ENCODE measurements at regions not wholly inside any gene's neighbourhood (a gene's known extent, or its start where the extent isn't known, plus 50 kb on each side); places are given as distances from the start of the nearest gene placed in this dataset.
A peak's percentile ranks its signal among the peaks of the same experiment; 100 is the strongest.

- ATAC-seq: no peak
- no peak overlapping the region for H3K27ac Mint-ChIP-seq
- no peak for DNase-seq
- H3K27me3 Mint-ChIP-seq: no peaks in the 10 kb centered on the region
- H3K4me3 Mint-ChIP-seq: no peak overlapping the region
- H3K36me3 Mint-ChIP-seq (ENCODE audit: low read depth): no peaks in the 10 kb centered on the region
- H3K4me1 Mint-ChIP-seq: no peaks in the 10 kb centered on the region
- no peaks in the 10 kb centered on the region for H3K9me3 ChIP-seq (ENCODE audit: control insufficient read depth, low read length, poor library complexity, severe bottlenecking)
Measured at GRCh38 chrX:69094977-69095669, 70.1 kb downstream of the PJA1 start.

GRCh38 chrX:69093960-69094871 lies 71.0 kb downstream of the PJA1 start:
- no peaks in the 10 kb centered on the region for H3K4me1 Mint-ChIP-seq
- no peak overlapping the region for H3K4me3 Mint-ChIP-seq
- H3K27me3 Mint-ChIP-seq: no peaks in the 10 kb centered on the region
- ATAC-seq (peak; percentile 54), DNase-seq (peak in 1 of 3 donors; percentile 4)
- H3K27ac Mint-ChIP-seq: no peak overlapping the region
- H3K9me3 ChIP-seq (ENCODE audit: control insufficient read depth, low read length, poor library complexity, severe bottlenecking): no peaks in the 10 kb centered on the region
- H3K36me3 Mint-ChIP-seq (ENCODE audit: low read depth): no peaks in the 10 kb centered on the region

GRCh38 chrX:69090022-69090421 lies 75.2 kb downstream of the PJA1 start:
- Mint-ChIP-seq H3K27ac (no peak overlapping the region), H3K4me1 (no peaks in the 10 kb centered on the region), H3K36me3 (ENCODE audit: low read depth) (peaks cover 3% of the 10 kb centered on the region), H3K4me3 (no peak overlapping the region), H3K27me3 (no peaks in the 10 kb centered on the region)
- ATAC-seq (no peak), DNase-seq (no peak)
- no peaks in the 10 kb centered on the region for H3K9me3 ChIP-seq (ENCODE audit: control insufficient read depth, low read length, poor library complexity, severe bottlenecking)

- Mint-ChIP-seq H3K27me3 (no peaks in the 10 kb centered on the region), H3K4me3 (no peak overlapping the region), H3K27ac (no peak overlapping the region), H3K4me1 (no peaks in the 10 kb centered on the region), H3K36me3 (ENCODE audit: low read depth) (peaks cover 3% of the 10 kb centered on the region)
- no peaks in the 10 kb centered on the region for H3K9me3 ChIP-seq (ENCODE audit: control insufficient read depth, low read length, poor library complexity, severe bottlenecking)
- ATAC-seq (no peak), DNase-seq (no peak)
Measured at GRCh38 chrX:69089203-69089602, 76.0 kb downstream of the PJA1 start.

- H3K9me3 ChIP-seq (ENCODE audit: control insufficient read depth, low read length, poor library complexity, severe bottlenecking): no peaks in the 10 kb centered on the region
- Mint-ChIP-seq H3K4me1 (no peaks in the 10 kb centered on the region), H3K36me3 (ENCODE audit: low read depth) (peaks cover 3% of the 10 kb centered on the region), H3K27ac (no peak overlapping the region), H3K4me3 (no peak overlapping the region), H3K27me3 (no peaks in the 10 kb centered on the region)
- DNase-seq (no peak), ATAC-seq (no peak)
Measured at GRCh38 chrX:69088171-69088938, 76.9 kb downstream of the PJA1 start.

- H3K27ac Mint-ChIP-seq: peak overlapping the region; percentile 37
Measured at GRCh38 chrX:69085826-69086225, 79.4 kb downstream of the PJA1 start.

GRCh38 chrX:69085151-69085550 lies 80.1 kb downstream of the PJA1 start:
- ATAC-seq (no peak), DNase-seq (no peak)
- H3K9me3 ChIP-seq (ENCODE audit: control insufficient read depth, low read length, poor library complexity, severe bottlenecking): no peaks in the 10 kb centered on the region
- Mint-ChIP-seq H3K27ac (no peak overlapping the region), H3K4me1 (no peaks in the 10 kb centered on the region), H3K27me3 (no peaks in the 10 kb centered on the region), H3K4me3 (no peak overlapping the region), H3K36me3 (ENCODE audit: low read depth) (peaks cover 3% of the 10 kb centered on the region)

More at GRCh38 chrX:69085826-69086225, 79.4 kb downstream of the PJA1 start:
- H3K4me3 Mint-ChIP-seq: no peak overlapping the region
- no peaks in the 10 kb centered on the region for H3K9me3 ChIP-seq (ENCODE audit: control insufficient read depth, low read length, poor library complexity, severe bottlenecking)
- H3K36me3 Mint-ChIP-seq (ENCODE audit: low read depth): peaks cover 3% of the 10 kb centered on the region
- DNase-seq (no peak), ATAC-seq (no peak)
- H3K27me3 Mint-ChIP-seq: no peaks in the 10 kb centered on the region
- no peaks in the 10 kb centered on the region for H3K4me1 Mint-ChIP-seq

GRCh38 chrX:69083801-69084200 lies 81.5 kb downstream of the PJA1 start:
- H3K9me3 ChIP-seq (ENCODE audit: control insufficient read depth, low read length, poor library complexity, severe bottlenecking): no peaks in the 10 kb centered on the region
- no peak overlapping the region for H3K4me3 Mint-ChIP-seq
- no peak overlapping the region for H3K27ac Mint-ChIP-seq
- ATAC-seq (no peak), DNase-seq (no peak)
- H3K27me3 Mint-ChIP-seq: no peaks in the 10 kb centered on the region
- no peaks in the 10 kb centered on the region for H3K4me1 Mint-ChIP-seq
- H3K36me3 Mint-ChIP-seq (ENCODE audit: low read depth): peaks cover 3% of the 10 kb centered on the region

GRCh38 chrX:69083361-69083760 lies 81.9 kb downstream of the PJA1 start:
- Mint-ChIP-seq H3K4me1 (no peaks in the 10 kb centered on the region), H3K36me3 (ENCODE audit: low read depth) (peaks cover 3% of the 10 kb centered on the region), H3K4me3 (no peak overlapping the region), H3K27me3 (no peaks in the 10 kb centered on the region), H3K27ac (no peak overlapping the region)
- no peaks in the 10 kb centered on the region for H3K9me3 ChIP-seq (ENCODE audit: control insufficient read depth, low read length, poor library complexity, severe bottlenecking)
- no peak for ATAC-seq
- DNase-seq: no peak

GRCh38 chrX:69082753-69083150 lies 82.5 kb downstream of the PJA1 start:
- ATAC-seq (no peak), DNase-seq (no peak)
- Mint-ChIP-seq H3K4me3 (no peak overlapping the region), H3K27me3 (no peaks in the 10 kb centered on the region), H3K27ac (no peak overlapping the region), H3K36me3 (ENCODE audit: low read depth) (peaks cover 3% of the 10 kb centered on the region), H3K4me1 (no peaks in the 10 kb centered on the region)
- no peaks in the 10 kb centered on the region for H3K9me3 ChIP-seq (ENCODE audit: control insufficient read depth, low read length, poor library complexity, severe bottlenecking)

GRCh38 chrX:69082055-69082752 lies 83.0 kb downstream of the PJA1 start:
- Mint-ChIP-seq H3K36me3 (ENCODE audit: low read depth) (no peaks in the 10 kb centered on the region), H3K27me3 (no peaks in the 10 kb centered on the region), H3K4me3 (no peak overlapping the region), H3K4me1 (no peaks in the 10 kb centered on the region), H3K27ac (no peak overlapping the region)
- DNase-seq: no peak
- H3K9me3 ChIP-seq (ENCODE audit: control insufficient read depth, low read length, poor library complexity, severe bottlenecking): no peaks in the 10 kb centered on the region
- no peak for ATAC-seq

GRCh38 chrX:69080855-69081465 lies 84.3 kb downstream of the PJA1 start:
- no peaks in the 10 kb centered on the region for H3K36me3 Mint-ChIP-seq (ENCODE audit: low read depth)
- ATAC-seq: no peak
- no peaks in the 10 kb centered on the region for H3K4me1 Mint-ChIP-seq
- H3K27ac Mint-ChIP-seq: no peak overlapping the region
- no peak overlapping the region for H3K4me3 Mint-ChIP-seq
- H3K9me3 ChIP-seq (ENCODE audit: control insufficient read depth, low read length, poor library complexity, severe bottlenecking): no peaks in the 10 kb centered on the region
- no peaks in the 10 kb centered on the region for H3K27me3 Mint-ChIP-seq
- no peak for DNase-seq

Measured in T-helper 17 cell (primary cell).